ENCODE measurements at regions not wholly inside any gene's neighbourhood (a gene's known extent, or its start where the extent isn't known, plus 50 kb on each side); places are given as distances from the start of the nearest gene placed in this dataset.

DNA sequence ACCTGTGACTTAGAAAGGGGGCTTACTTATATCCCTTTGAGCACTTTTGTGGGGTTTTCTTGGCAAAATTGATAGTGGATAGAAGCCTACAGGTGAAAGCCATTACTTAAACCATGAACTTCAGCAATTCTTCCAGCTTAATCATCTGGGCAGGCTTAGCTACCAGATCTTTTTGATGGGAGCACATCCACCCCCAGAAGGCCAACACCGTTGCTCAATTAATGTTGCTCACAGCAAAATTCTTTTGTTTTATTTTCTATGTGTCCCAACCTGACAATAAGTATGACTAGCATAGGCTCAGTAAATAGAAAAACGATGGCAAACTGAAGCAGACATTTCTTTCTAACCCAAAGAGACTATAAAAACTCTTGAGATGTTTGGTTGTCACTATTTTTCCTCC lies 269.4 kb upstream of the TCF4 start:
- TF ChIP-seq CTCF (IDR thresholded peaks at IDR 0.05; ENCODE audit: insufficient read depth, low read depth, low read length) (no peak), EZH2 (IDR thresholded peaks at IDR 0.05; ENCODE audit: insufficient read depth, low read length) (no peak)
